Rectal smooth muscle tissue (tissue), 1 donor: ENCODE measurements at regions not wholly inside any gene's neighbourhood (a gene's known extent, or its start where the extent isn't known, plus 50 kb on each side); places are given as distances from the start of the nearest gene placed in this dataset.
"Not testable (repeated sequence)": the region's sequence is repeated elsewhere in the genome, so short reads cannot be mapped to it uniquely, and the experiment has no call there.

Experiments used
- H3K27ac ChIP-seq: one replicate; pipeline ENCODE4 v1.7.0; 2013; ENCODE audit warnings: low read depth, low read length, inconsistent platforms
- H3K27me3 ChIP-seq: one replicate; pipeline ENCODE4 v1.7.0; 2013; ENCODE audit warnings: low read length; ENCODE audit not compliant: control insufficient read depth, insufficient read depth
- H3K36me3 ChIP-seq: one replicate; pipeline ENCODE4 v1.7.0; 2013; ENCODE audit warnings: low read length; ENCODE audit not compliant: control insufficient read depth, insufficient read depth
- H3K4me1 ChIP-seq: one replicate; pipeline ENCODE4 v1.7.0; 2013; ENCODE audit warnings: low read length; ENCODE audit not compliant: control insufficient read depth, insufficient read depth
- H3K4me3 ChIP-seq: one replicate; pipeline ENCODE4 v1.7.0; 2013; ENCODE audit warnings: low read length
- H3K9ac ChIP-seq: one replicate; pipeline ENCODE4 v1.7.0; 2013; ENCODE audit warnings: low read length

DNA sequence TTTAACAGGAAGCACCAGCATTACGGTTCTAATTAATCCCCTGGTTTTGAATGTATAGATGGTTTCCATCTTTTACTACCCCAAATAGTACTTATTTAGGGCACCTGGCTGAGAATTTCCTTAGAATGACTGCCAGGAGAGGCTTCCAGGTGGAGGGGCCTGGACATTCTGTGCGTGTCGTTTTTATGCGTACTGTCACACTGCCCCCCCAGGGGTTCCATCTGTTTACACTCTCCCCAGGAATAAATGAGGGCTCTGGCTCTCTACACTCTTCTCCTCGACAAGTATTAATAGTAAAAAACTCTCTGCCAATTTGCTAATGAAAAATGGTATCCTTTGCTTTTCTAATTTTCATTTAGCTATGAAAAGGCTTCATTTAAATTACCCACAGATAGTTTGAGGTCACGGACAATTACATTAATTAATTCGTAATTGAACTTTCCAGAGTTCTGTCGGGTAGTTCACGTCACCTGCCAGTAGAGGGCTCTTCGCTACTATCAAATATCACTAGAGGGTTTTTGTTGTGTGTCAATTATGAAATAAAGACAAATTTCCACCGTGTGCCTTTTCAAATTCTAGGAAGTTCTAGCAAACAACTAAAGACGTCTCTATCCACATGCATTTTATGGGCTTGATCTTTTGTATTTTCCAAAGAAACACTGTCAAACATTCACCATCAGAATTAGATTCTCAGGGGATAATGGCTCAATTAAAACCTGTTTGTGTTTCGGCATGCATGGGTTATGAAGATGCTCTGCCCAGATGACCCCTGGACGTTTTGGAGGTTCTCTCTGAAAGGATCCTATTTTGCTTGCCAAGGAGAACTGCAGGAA is 88.8 kb upstream of the ASB18 start:
- no peaks in the 10 kb centered on the region for H3K4me1 ChIP-seq
- H3K4me3 ChIP-seq: no peak overlapping the region
- no peaks in the 10 kb centered on the region for H3K36me3 ChIP-seq

DNA sequence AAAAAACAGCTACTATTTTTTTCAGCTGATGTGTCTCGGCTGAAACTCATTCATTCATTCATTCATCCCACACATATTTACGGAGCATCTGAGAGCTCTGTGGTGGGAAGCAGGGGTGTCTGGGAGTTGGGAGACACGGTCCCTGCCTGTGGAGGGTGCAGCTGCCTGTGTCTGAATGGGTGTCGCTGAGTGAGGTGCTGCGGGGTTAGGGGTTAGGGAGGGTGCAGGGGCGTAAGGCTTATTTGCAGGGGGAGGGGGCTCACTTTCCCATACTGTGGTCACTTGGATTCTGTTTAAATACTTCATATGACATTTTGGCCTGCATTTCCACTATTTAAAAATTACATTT is 89.4 kb upstream of the ASB18 start:
- Histone ChIP-seq H3K4me1 (no peaks in the 10 kb centered on the region), H3K27ac (no peak overlapping the region), H3K27me3 (no peaks in the 10 kb centered on the region), H3K4me3 (no peak overlapping the region), H3K36me3 (no peaks in the 10 kb centered on the region), H3K9ac (no peak overlapping the region)

More for the DNA sequence above, 88.8 kb upstream of the ASB18 start:
- H3K27me3 ChIP-seq: no peaks in the 10 kb centered on the region
- no peak overlapping the region for H3K9ac ChIP-seq
- H3K27ac ChIP-seq: no peak overlapping the region

DNA sequence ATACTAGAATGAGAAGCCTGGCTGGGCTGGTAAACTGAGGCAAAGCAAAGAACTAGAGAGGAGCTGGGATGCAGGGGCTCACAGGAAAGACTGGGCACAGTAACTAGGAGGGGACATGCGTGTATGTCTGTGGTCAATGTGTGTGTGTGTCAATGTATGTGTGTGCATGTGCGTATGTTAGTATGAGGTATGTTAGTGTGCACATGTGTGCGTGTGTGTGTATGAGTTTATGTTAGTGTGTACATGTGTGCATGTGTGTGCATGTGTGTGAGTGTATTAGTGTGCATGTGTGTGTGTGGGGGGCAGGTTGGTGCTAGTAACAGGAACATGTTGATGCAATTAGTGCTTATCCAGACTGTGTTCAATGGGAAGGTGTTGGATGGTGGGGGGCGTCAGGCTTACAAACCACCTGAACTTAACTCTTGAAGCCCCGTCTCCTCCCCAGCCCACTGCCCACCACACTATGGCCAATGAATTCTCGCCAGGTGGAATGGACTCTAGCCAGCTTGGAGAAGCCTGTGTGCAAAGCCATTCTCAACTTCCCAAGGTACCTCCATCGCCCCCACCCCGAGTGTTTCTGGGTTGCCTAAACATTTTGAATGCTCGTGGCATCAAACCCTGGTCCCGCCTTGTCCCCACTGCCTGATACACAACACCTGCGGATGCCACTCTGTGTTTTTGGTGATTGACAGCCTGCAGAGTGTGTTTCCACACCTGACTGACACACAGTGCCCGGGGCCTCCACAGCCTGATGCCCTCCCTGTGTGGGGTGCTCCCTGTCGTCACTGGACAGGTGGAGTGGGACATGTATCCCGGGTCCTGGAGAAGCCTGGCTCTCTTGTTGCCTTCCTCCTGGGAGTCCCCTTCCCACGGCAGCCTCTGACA is 90.1 kb upstream of the ASB18 start:
- no peaks in the 10 kb centered on the region for H3K4me1 ChIP-seq
- H3K9ac ChIP-seq: no peak overlapping the region
- H3K36me3 ChIP-seq: no peaks in the 10 kb centered on the region
- no peak overlapping the region for H3K4me3 ChIP-seq
- no peaks in the 10 kb centered on the region for H3K27me3 ChIP-seq
- H3K27ac ChIP-seq: no peak overlapping the region

DNA sequence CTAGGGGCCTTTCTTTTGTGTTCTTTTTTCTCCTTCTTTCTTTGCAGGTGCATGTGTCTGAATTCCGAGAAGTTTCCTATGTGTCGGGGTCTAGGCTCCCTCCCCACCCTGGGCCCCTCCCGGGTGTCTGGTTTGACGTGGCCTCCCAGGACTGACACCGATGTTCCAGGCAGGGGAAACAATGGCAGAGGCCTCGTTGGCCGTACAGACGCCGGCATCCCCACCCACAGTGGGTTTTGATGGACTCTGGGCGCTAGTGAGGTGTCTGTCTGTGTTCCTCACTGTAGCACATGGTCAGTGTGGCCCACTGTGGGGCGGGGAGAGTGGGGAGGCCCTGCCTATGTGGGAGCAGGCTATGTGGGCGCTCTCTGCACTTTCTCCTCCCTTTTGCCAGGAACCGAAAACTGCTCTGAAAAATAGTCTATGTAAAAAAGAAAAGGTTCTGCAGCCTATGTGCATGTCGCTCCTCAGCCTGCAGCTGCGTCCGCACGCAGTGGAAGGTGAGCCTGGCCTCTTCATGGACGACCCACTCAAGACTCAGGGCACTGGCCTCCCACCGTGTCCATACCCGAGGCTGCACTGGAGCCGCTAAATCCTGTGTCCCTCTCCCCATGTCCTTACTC is 90.9 kb upstream of the ASB18 start:
- H3K27me3 ChIP-seq: no peaks in the 10 kb centered on the region
- H3K4me3 ChIP-seq: no peak overlapping the region
- H3K4me1 ChIP-seq: no peaks in the 10 kb centered on the region
- no peak overlapping the region for H3K27ac ChIP-seq
- no peak overlapping the region for H3K9ac ChIP-seq
- no peaks in the 10 kb centered on the region for H3K36me3 ChIP-seq

DNA sequence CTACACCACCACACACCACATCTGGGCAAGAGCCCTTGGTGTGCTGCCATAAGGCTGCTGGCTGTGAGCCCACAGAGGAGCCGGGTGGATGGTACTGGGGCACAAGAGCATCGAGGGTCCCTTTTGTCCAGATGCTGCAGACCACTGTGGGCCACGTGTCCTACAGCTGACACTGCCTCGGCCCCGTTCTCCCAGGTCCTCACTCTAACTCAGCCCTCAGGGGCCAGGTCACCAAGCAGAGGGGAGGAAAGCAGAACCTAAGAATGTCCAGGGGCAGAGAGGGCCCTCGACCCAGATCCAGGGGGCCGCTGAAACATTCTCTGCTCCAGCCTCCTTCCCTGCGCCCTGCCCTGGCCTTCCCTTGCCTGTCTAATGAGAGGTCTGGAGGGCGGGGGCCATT is 91.7 kb upstream of the ASB18 start:
- no peak overlapping the region for H3K9ac ChIP-seq

DNA sequence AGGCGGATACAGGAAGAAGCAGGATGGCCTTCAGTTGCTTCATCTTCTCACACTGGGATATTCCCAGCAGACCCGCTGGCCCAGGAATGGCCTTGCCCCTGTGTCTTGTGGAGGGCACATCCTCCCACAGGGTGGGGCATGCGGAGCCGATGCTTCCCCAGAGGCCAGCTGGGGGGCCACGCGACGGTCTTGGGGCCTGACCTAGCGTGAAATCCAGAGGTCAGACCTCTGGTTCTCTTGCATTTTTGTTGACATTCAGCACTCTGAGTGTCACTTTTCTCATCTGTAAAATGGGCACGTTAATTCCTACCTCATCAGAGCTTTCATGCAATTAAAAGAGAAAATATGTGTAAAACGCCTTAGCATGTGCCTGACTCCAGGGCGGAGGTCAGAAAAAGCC is 92.1 kb upstream of the ASB18 start:
- not testable (repeated sequence) for H3K4me1 ChIP-seq, H3K4me3 ChIP-seq, H3K27me3 ChIP-seq, H3K36me3 ChIP-seq, H3K27ac ChIP-seq, H3K9ac ChIP-seq

More for the DNA sequence above, 91.7 kb upstream of the ASB18 start:
- no peak overlapping the region for H3K27ac ChIP-seq
- no peaks in the 10 kb centered on the region for H3K27me3 ChIP-seq
- peaks cover 6% of the 10 kb centered on the region for H3K4me1 ChIP-seq
- no peaks in the 10 kb centered on the region for H3K36me3 ChIP-seq
- no peak overlapping the region for H3K4me3 ChIP-seq

DNA sequence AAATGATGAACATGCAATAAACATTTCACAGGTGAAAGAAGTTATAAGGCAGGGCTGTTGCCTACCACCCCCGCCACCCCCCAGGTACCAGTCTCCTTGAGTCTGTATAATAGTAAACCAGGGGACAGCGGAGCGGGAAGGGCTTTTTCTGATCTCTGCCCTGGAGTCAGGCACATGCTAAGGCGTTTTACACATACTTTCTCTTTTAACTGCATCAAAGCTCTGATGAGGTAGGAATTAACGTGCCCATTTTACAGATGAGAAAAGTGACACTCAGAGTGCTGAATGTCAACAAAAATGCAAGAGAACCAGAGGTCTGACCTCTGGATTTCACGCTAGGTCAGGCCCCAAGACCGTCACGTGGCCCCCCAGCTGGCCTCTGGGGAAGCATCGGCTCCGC is 94.3 kb upstream of the ASB18 start:
- H3K27me3 ChIP-seq, H3K9ac ChIP-seq, H3K4me3 ChIP-seq, H3K4me1 ChIP-seq, H3K27ac ChIP-seq, H3K36me3 ChIP-seq: not testable (repeated sequence)

DNA sequence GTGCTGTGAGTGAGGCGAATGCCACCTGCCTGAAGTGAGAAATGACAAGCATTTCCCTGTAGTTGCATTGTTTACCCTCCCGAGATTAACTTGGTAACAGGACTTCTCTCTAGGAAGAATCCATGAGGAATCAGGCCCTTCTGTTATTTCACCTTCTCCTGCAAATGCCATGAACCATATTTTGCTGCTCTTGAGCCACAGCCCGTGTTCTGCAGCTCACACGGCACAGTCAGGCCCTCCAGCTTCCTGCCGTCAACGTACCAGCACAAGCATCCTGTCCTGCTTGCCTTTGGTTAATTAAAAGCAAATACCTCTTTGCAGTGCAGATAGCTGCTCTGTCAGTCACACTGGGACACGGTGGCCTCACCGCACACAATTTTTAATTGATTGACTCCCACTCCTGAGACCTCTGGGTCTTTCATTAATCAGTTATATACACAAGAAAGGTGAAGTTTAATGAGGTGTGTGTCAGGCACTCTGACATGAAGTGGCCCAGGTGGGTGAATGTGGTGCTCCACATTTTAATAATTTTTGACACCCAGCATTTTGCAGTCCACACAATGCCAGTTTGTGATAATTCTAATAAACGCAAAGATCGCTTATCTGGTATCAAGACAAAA is 95.3 kb upstream of the ASB18 start:
- Histone ChIP-seq H3K9ac (no peak overlapping the region), H3K27ac (no peak overlapping the region), H3K4me3 (no peak overlapping the region), H3K27me3 (no peaks in the 10 kb centered on the region), H3K36me3 (no peaks in the 10 kb centered on the region), H3K4me1 (peaks cover 6% of the 10 kb centered on the region)

DNA sequence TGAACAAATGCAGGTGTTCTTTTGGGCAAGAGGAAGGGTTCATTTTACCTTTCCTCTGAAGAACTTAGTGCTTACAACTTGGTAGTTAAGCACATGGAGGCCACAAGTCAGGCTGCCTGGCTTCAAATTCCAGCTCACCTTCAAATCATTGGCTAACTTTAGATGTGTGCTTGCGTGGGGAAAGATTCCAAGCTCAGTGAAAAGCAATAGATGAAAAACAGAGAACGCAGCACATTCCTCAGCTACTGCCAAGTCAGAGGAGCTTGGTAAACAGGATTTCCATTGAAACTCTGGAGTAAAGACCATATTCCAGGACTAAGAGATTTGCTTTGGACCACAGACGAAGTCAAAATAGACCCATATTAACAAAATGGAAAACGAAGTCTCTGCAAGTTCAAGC is 96.3 kb upstream of the ASB18 start:
- Histone ChIP-seq H3K27me3 (no peaks in the 10 kb centered on the region), H3K4me3 (no peak overlapping the region), H3K9ac (no peak overlapping the region), H3K36me3 (no peaks in the 10 kb centered on the region), H3K4me1 (peaks cover 6% of the 10 kb centered on the region), H3K27ac (no peak overlapping the region)

DNA sequence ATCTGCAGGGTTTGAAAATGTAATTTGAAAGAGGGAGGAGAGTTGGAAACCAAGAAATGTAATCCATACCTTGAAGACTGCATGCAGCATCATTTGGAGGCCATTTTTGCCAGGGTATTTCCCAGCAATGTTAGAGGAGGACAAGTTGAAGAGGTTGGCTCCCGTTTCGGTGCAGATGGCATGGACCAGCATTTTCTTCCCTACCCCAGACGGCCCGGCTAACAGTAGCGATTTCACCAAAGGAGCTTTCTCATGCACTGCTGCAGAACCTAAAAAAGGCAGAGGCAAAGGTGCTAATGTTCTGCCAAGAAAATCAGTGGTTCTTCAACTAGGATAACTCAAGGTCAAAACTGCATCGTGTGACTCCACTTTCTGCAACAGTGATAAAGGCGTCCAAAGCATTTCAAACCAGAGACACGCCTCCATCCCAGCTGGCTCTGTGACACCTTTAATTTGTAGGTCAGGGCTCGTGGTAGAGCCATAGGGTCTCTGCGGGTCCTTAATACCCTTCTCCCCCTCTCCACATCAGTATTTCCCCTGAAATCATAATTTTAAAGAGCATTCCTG is 99.6 kb upstream of the ASB18 start:
- no peak overlapping the region for H3K27ac ChIP-seq
- no peaks in the 10 kb centered on the region for H3K27me3 ChIP-seq
- H3K36me3 ChIP-seq: no peaks in the 10 kb centered on the region
- no peak overlapping the region for H3K4me3 ChIP-seq
- H3K9ac ChIP-seq: no peak overlapping the region
- H3K4me1 ChIP-seq: peaks cover 6% of the 10 kb centered on the region

DNA sequence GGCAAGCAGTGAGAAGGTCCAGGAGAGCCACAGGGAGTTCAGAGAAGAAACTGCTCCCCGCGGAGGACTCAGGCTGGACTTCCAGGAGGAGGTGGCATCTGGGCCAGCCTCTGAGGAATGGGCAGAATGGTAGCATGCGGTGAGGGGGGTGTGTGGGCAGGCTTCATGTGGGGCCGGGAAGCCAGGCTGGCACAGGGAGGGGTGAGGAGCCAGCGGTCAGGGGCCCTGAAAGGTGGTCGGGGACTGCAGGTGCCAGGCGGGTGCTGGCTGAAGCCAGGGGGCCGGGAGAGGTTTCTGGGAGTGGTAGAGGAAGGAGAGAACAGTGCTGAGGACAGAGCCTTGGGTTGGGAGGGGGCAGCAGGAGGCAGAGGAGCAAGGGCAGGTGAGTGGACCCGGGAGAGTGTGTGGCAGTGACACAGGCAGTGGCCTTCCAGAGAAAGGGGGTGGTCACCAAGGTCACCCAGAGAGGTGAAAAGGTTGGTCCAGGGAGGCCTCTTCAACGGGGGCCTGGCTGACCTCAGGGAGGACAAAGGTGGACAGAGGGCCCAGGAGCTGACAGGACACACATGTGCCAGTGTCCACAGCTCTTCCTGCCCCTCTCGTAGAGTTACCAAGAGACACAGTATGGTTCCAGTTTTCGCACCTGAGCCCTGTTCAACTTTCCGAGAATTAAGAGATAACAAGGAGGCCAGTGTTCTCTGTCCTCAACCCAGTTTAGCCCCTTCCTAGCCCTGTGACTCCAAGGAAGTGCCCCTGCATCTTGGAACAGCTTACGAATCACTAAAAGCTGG is 101.2 kb upstream of the ASB18 start:
- Histone ChIP-seq H3K4me1 (peaks cover 8% of the 10 kb centered on the region), H3K4me3 (no peak overlapping the region), H3K36me3 (no peaks in the 10 kb centered on the region), H3K9ac (no peak overlapping the region), H3K27ac (no peak overlapping the region), H3K27me3 (no peaks in the 10 kb centered on the region)
